GM19043 (cell line): ENCODE measurements at regions not wholly inside any gene's neighbourhood (a gene's known extent, or its start where the extent isn't known, plus 50 kb on each side); places are given as distances from the start of the nearest gene placed in this dataset.

Source experiments
- ATAC-seq: cut with Tn5 transposase; IDR thresholded peaks from one replicate; pipeline ENCODE4 v1.9.1; 2021; ENCODE audit warnings: low read depth; ENCODE audit not compliant: unreplicated experiment

- no peak for ATAC-seq
Measured at GRCh38 chr6:84425971-84426705, 198.7 kb upstream of the CEP162 start.

DNA sequence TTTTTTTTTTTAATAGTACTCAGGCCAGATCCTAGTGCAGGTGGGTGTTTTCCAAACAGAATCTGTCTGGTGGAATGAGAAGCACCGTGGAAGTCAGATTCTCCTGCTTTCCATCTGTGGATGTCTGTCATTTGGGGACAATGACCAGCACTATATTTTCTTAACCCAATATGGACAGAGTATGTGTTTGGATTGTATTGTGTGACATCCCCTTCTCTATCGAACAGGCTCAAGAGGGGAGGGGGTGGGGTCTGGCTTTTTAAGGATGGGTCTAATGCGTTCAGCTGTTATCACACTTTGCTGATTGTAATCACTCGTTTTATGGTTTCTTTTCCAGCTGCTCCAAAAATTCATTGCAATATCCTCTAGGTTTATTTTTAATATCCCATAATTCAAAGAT, 197.5 kb upstream of the CEP162 start:
- no peak for ATAC-seq

DNA sequence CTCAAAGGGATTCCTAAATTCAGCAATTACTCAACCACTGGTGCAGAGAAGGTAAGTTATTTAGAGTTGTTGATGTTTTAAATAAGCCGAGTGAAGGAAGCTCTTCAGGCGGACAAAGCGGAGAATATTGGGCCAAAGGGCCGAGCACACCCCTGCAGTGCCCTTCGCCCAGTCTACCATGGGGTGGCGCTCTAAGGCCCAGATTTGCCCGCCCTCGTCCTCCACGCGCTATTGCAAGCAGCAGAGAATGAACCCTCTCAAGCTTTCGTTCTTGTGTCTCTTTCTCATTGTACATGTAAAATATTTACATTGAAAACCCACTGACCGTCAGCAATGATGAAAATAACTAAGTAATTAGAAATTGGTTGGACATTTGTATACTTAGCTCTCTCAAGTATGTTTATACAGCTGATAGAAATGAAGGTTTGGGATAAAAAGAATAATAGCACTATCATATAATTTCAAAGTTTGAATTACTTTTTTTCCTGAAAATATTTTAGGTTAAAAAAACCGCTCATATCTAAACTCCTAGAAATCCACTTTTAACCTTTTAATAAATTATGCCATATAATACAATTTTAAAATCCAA, 195.0 kb upstream of the CEP162 start:
- ATAC-seq = peak; percentile 67

DNA sequence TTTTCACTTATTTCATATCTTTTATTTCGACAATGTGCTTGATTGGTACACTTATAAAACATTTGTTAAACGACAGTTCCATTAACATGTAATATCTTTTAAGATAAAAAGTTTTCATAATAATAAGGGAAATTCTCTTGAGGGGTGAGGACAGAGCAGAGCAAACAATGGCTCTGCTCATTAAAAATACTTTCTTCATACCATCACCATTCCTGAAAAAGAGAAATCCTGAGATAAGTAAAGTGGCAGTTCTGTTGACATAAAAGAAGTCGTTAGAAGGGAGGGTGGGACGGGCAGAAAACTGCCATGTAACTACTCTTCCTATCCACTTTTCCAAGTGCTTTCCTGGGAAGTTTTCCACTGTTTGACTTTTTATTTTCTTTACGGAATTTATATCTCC, 193.6 kb upstream of the CEP162 start:
- no peak for ATAC-seq

GRCh38 chr6:84417260-84417659, 189.8 kb upstream of the CEP162 start:
- no peak for ATAC-seq

GRCh38 chr6:84416043-84416657, 188.7 kb upstream of the CEP162 start:
- ATAC-seq = no peak

DNA sequence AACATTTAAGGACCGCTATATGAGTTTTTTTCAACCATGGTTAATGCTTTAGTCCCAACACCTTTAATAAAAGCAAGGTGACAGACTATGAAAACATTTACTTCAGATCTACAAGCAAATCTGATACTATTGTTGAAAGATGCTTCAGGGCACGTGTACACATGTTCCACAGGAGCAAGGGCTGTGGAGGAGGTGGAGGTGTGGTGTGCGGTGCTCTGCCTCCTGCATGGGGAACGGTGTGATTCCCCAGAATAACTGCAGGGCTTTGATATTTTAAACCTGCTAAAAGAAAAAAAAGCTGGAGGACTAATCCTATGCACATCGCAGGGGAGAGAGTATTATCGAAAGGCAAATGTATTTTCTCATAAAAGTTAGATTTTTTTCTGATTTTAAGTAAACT, 188.1 kb upstream of the CEP162 start:
- no peak for ATAC-seq

- no peak for ATAC-seq
Measured at GRCh38 chr6:84415068-84415467, 187.6 kb upstream of the CEP162 start.

GRCh38 chr6:84414531-84414930, 187.1 kb upstream of the CEP162 start:
- ATAC-seq = no peak

DNA sequence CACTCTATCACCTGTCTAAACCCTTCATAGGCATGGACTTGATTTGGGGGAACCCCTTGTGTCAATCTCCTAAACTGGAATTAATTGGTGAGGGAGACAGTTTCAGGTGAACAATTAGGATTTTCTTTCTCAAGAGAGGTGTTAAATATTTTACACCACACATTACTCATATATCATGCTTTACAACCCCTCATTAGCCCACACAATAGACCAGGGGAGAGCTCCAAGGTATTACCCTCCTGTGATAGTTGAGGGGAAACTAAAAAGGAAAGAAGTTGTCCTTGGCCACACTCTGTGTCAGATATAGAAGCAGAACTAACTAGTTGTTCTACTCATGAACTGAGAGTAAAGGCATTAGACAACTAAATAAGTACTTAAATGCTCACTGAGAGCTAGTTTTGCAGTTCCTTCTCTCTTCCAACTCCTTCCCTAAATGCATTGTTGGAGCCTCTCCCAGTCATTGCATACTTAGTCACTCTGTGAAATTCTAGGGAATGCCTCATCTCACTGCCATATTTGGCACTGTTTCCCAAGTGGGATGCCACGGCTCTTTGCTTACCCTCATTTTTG, 183.7 kb upstream of the CEP162 start:
- no peak for ATAC-seq

- no peak for ATAC-seq
Measured at GRCh38 chr6:84409911-84410310, 182.5 kb upstream of the CEP162 start.

GRCh38 chr6:84408028-84408427, 180.6 kb upstream of the CEP162 start:
- ATAC-seq = no peak

- ATAC-seq = no peak
Measured at GRCh38 chr6:84403545-84403944, 176.1 kb upstream of the CEP162 start.

DNA sequence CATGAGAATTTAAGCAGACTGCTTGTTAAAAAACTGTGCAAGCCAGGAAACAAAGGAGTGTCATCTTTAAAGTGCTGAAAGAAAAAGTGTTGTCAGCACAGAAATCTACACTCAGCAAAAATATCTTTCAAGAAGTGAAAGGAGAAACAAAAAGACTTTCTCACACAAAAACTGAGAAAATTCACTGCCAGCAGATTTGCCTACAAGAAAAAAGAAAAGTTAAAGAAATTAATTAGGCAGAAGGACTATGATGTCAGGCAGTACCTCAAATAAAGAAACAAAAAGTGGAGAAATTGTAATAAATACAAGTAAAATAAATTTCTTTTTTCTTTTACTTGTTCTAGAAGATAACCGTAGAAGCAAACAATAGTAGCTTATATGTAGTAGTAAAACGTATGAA, 171.6 kb upstream of the CEP162 start:
- ATAC-seq = no peak

DNA sequence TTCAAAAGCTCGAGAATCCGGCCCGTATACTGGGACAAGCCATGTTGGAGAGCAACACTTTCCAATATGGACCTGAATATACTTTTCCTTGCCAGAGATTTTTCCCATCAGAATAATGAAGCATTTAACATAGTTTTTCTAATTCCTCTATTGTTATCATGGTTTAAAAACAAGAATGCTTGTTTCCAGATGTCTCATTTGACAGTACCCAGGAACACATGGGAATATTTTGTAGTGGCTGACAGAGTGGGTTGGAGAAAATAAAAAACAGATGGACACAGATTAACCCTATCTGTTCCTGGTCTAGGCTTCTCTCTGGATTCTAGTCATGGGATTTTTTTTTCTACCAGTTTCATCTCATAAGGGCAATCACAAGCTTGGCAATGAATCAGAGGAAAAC, 164.8 kb upstream of the CEP162 start:
- ATAC-seq = no peak

GRCh38 chr6:84390851-84391250, 163.4 kb upstream of the CEP162 start:
- ATAC-seq = no peak

GRCh38 chr6:84390334-84390733, 162.9 kb upstream of the CEP162 start:
- ATAC-seq = no peak

DNA sequence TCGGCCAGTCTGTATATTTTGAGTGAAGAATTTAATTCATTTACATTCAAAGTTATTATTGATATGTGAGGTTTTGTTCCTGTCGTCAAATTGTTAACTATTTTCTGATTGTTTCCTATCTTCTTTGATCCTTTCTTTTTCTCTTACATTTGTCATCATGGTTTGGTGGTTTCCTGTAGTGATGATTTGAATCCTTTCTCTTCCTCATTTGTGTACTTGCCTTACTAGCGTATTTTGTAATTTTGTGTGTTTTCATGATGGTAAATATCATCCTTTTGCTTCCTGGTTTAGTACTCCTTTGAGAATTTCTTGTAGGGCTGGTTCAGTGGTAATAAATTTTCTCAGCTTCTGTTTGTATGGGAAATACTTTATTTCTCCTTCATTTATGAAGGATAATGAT, 151.7 kb upstream of the CEP162 start:
- ATAC-seq = no peak

DNA sequence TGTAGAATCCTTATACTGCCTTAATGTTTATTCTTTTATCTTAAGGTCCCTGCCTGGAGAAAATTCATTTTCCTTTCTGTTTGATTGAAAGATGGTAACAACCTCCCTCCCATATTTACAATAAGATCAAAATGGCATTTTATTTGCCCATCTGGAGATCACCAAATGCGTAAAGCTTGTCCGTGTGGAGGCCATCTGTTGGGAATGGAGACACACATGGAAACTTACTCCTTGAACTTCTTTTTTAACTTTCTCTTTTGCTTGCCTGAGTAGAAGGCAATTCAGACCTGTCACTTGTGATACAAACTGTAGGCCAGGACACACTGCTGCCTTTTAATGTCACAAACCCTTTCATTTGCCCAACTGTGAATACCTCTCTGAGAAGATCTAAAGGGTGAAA, 144.8 kb upstream of the CEP162 start:
- ATAC-seq = no peak

- no peak for ATAC-seq
Measured at GRCh38 chr6:84371681-84372080, 144.2 kb upstream of the CEP162 start.

GRCh38 chr6:84362193-84362821, 134.9 kb upstream of the CEP162 start:
- no peak for ATAC-seq
